BE2C (cell line): ENCODE measurements at regions not wholly inside any gene's neighbourhood (a gene's known extent, or its start where the extent isn't known, plus 50 kb on each side); places are given as distances from the start of the nearest gene placed in this dataset.
"Not testable (repeated sequence)": the region's sequence is repeated elsewhere in the genome, so short reads cannot be mapped to it uniquely, and the experiment has no call there.

Source experiments
- DNase-seq: peaks from one replicate; pipeline ENCODE4 v3.0.0-alpha.2; 2020
- H3K27me3 ChIP-seq: fragments of 250-450 bp; sonication (Bioruptor Pico); 2 replicates; pipeline ENCODE4 v1.5.1; 2020; ENCODE audit warnings: mild to moderate bottlenecking
- H3K36me3 ChIP-seq: fragments of 250-450 bp; sonication (Bioruptor Pico); 2 replicates; pipeline ENCODE4 v1.5.1; 2020; ENCODE audit warnings: mild to moderate bottlenecking
- H3K4me1 ChIP-seq: fragments of 250-450 bp; sonication (Bioruptor Pico); 2 replicates; pipeline ENCODE4 v1.5.1; 2020
- H3K4me3 ChIP-seq: 2 replicates; pipeline ENCODE4 v1.5.1; 2011; ENCODE audit warnings: low read depth, low read length
- H3K9me3 ChIP-seq: fragments of 250-450 bp; sonication (Bioruptor Pico); 2 replicates; pipeline ENCODE4 v1.5.1; 2020

- not testable (repeated sequence) for DNase-seq, H3K36me3 ChIP-seq
These were observed 74.7 kb downstream of the LAT start for GRCh38 chr16:29059575-29059974.

More at GRCh38 chr16:29059575-29059974, 74.7 kb downstream of the LAT start:
- not testable (repeated sequence) for H3K4me3 ChIP-seq, H3K27me3 ChIP-seq, H3K4me1 ChIP-seq, H3K9me3 ChIP-seq
